ENCODE measurements at regions not wholly inside any gene's neighbourhood (a gene's known extent, or its start where the extent isn't known, plus 50 kb on each side); places are given as distances from the start of the nearest gene placed in this dataset.

DNA sequence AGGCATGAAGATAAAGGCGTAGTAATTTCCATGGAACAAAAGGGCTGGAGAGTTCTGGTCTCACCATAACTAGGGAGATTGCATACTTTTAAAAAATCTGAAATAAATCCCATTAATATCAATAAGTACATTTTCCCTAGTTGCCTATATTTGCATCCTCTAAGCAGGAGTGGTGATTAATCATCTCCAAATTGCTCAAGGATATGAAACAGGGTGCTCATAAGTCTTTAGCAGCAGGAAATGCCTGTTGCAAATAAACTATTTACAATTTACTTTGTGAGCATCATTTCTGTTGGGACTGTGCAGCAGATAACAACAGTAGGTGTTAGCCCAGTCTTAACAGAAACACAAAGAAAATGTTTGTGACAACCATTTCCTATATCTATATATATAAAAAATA lies 92.4 kb upstream of the TMEM178A start:
- no peaks in the 10 kb centered on the region; the same call in 1 of the 2 replicates for H3K79me1 ChIP-seq (ENCODE audit: low read depth, low read length)
- no peaks in the 10 kb centered on the region for H3K79me2 ChIP-seq (ENCODE audit: control insufficient read depth in 1 of 2, insufficient read depth in 2 of 2, low read length in 2 of 2)
- H3K27ac ChIP-seq (ENCODE audit: low read depth, low read length) = no peak overlapping the region
- no peaks in the 10 kb centered on the region for H3K27me3 ChIP-seq (replicated peaks in 1 of 4; ENCODE audit: control insufficient read depth in 3 of 4, extremely low read depth in 1 of 4, insufficient read depth in 3 of 4, low read length in 3 of 4)
- H3K4ac ChIP-seq (replicated peaks; ENCODE audit: insufficient read length, low read depth, low read length) = no peak overlapping the region
- no peak overlapping the region for H4K5ac ChIP-seq (ENCODE audit: insufficient read length, low read depth, low read length)
- no peaks in the 10 kb centered on the region for H3K36me3 ChIP-seq (ENCODE audit: control insufficient read depth in 2 of 4, insufficient read depth in 4 of 4, low read length in 3 of 4)
- 100% methylated on average over 1 of the region's 1 CpG; no CpG with 5 or more reads in 1 of the 2 experiments for WGBS, 2 experiments (ENCODE audit: extremely low coverage in 1 of 2, insufficient coverage in 1 of 2, insufficient read length in 1 of 2, insufficient replicate concordance in 2 of 2, low coverage in 1 of 2, low lambda C conversion rate in 2 of 2, missing lambda C conversion rate in 1 of 2)
- no peak overlapping the region for H3K18ac ChIP-seq (ENCODE audit: extremely low read depth, low read length)
- no peak overlapping the region for H3K56ac ChIP-seq (replicated peaks; ENCODE audit: insufficient read length, low read depth, low read length)
- DNase-seq (ENCODE audit: low read depth in 1 of 2, low spot score in 2 of 2) = no peak
- no peaks in the 10 kb centered on the region for H3K9me3 ChIP-seq (ENCODE audit: insufficient read depth in 2 of 2, low read depth in 1 of 2, low read length in 1 of 2)
- H3K9ac ChIP-seq (replicated peaks in 1 of 4; ENCODE audit: extremely low read depth in 1 of 4, low read depth in 3 of 4, low read length in 3 of 4) = no peak overlapping the region
- H2BK12ac ChIP-seq (ENCODE audit: low read depth, low read length) = no peak overlapping the region
- H3K4me1 ChIP-seq (replicated peaks in 1 of 4; ENCODE audit: control insufficient read depth in 3 of 4, insufficient read depth in 4 of 4, low read length in 3 of 4) = peaks cover 0 to 4% (median 2%) of the 10 kb centered on the region in 4 experiments; a peak in 1 of 7 replicates
- no peaks in the 10 kb centered on the region for H3K23me2 ChIP-seq (ENCODE audit: low read depth, low read length)
- H4K91ac ChIP-seq (replicated peaks; ENCODE audit: insufficient read length, low read length) = no peak overlapping the region
- no peak overlapping the region for H2BK5ac ChIP-seq (ENCODE audit: low read depth, low read length)
- H3K4me2 ChIP-seq (ENCODE audit: insufficient read depth in 1 of 2, low read depth in 2 of 2, low read length in 2 of 2) = no peak overlapping the region
- POLR2A ChIA-PET (ENCODE audit: partially characterized antibody) = no interaction called here
- TF ChIP-seq JUND (IDR thresholded peaks at IDR 0.05; ENCODE audit: low read length) (no peak), TAF1 (IDR thresholded peaks at IDR 0.05; ENCODE audit: low read depth, low read length) (no peak), BACH1 (IDR thresholded peaks at IDR 0.05; ENCODE audit: low read length) (no peak), JUN (IDR thresholded peaks at IDR 0.05; ENCODE audit: low read depth, low read length) (no peak)
- no peak overlapping the region for H4K8ac ChIP-seq (ENCODE audit: extremely low read depth, insufficient read depth, low read length)
- no peak overlapping the region for H2BK20ac ChIP-seq (ENCODE audit: low read length)
- H2BK15ac ChIP-seq (ENCODE audit: low read length) = no peak overlapping the region
- H2BK120ac ChIP-seq (replicated peaks; ENCODE audit: low read depth, low read length) = no peak overlapping the region
- H3K14ac ChIP-seq (ENCODE audit: insufficient read length) = no peak overlapping the region
- no peak for FAIRE-seq
- CTCF ChIA-PET (ENCODE audit: partially characterized antibody) = interaction anchor here (0.6 to 1.4 kb wide), 3 partner anchors 19 to 1549 kb away, joined by 3 to 4 read pairs (median 4); no protein-coding TSS in a partner anchor
- no peak overlapping the region for H3K4me3 ChIP-seq (ENCODE audit: extremely low read depth in 1 of 4, insufficient read depth in 2 of 4, low read depth in 3 of 4, low read length in 4 of 4)
- H3K23ac ChIP-seq (ENCODE audit: insufficient read length) = no peak overlapping the region
- H2AK5ac ChIP-seq (ENCODE audit: low read depth, low read length) = no peak overlapping the region
- H2AFZ ChIP-seq (ENCODE audit: low read length) = no peak overlapping the region
- H4K20me1 ChIP-seq (replicated peaks in 1 of 2; ENCODE audit: control insufficient read depth in 1 of 2, insufficient read depth in 2 of 2, low read length in 2 of 2) = no peaks in the 10 kb centered on the region

All from H1 (cell line).